ENCODE measurements at regions not wholly inside any gene's neighbourhood (a gene's known extent, or its start where the extent isn't known, plus 50 kb on each side); places are given as distances from the start of the nearest gene placed in this dataset.

DNA sequence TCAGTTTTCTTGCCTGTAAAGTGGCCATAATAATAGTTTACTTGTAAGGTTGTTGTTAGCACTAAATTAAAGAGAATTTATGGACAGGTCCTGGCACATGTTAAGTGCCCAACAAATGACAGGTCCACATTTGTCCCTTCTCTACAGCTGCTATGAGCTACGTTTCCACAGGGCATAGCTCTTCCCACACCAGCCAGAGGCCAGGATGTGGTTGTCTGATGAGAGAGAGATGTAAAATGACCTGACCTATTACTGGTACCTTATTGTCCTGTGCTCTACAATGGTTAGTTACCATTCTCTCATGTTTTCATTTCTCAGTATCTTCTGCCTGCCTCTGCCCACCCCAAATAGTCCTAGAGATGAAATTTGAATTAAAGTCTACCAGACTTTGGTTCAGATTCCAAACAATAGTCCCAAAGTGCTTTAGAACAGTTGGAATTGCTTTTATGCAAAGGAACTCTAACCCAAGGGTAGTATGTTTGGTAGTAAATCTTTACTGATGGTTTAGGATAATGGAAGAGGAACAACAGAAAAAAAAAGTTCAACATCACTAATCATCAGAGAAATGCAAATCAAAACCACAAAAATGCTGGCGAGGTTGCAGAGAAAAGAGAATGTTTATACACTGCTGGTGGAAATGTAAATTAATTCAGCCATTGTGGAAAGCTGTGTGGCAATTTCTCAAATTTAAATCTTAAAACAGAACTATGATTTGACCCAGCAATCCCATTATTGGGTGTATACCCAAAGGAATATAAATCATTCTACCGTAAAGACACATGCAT, 57.1 kb upstream of the ANKFN1 start:
- DNase-seq (ENCODE audit: low read depth in 3 of 3), result no peak

DNA sequence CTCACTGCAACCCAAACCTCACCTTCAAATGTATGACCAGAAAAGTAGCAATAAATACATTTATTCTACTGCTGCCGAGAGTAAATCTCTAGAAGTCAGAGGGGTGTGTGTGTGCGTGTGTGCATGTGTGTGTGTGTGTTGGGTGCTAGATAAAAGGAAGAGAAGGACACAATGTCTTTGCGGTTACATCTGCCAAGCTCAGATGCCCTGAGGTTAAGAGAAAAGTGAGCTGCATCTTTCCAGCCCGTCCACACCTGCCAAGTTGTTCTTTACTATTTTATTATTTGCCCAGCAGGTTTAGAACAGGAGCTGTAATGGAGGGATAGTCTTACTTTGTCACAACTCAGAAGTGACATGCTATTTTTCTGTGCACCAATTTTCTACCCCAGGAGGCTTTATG, 54.5 kb upstream of the ANKFN1 start:
- DNase-seq (ENCODE audit: low read depth in 3 of 3), result no peak

DNA sequence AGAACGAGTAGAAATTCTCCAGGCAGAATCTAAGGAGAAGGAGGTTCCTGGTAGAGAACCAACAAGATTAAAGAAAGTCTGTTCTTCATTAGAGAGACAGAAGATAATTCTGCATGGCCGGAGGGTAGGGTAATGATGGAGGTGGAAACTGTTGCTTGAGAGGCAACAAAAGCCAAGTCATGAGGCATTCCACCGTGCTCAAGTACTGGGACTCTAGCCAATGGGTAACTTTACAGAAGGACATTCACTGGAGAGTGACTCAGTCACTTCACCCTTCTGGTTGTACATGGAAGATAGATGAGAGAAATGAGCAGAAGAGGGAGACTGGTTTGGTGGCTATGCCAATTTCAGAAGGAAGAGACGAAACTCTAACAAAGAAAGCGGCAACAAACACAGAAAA, 53.6 kb upstream of the ANKFN1 start:
- no peak for DNase-seq (ENCODE audit: low read depth in 3 of 3)

Data from stimulated activated CD4-positive, alpha-beta T cell treated with anti-CD3 and anti-CD28 coated beads, TNF-alpha, amount 100 ng/mL, for 48 hours (primary cell).